ENCODE measurements at regions not wholly inside any gene's neighbourhood (a gene's known extent, or its start where the extent isn't known, plus 50 kb on each side); places are given as distances from the start of the nearest gene placed in this dataset.
A peak's percentile ranks its signal among the peaks of the same experiment; 100 is the strongest.
"Not testable (repeated sequence)": the region's sequence is repeated elsewhere in the genome, so short reads cannot be mapped to it uniquely, and the experiment has no call there.

GRCh38 chr15:58298879-58299850, 132.6 kb upstream of the LIPC start:
- DNase-seq = no peak

DNA sequence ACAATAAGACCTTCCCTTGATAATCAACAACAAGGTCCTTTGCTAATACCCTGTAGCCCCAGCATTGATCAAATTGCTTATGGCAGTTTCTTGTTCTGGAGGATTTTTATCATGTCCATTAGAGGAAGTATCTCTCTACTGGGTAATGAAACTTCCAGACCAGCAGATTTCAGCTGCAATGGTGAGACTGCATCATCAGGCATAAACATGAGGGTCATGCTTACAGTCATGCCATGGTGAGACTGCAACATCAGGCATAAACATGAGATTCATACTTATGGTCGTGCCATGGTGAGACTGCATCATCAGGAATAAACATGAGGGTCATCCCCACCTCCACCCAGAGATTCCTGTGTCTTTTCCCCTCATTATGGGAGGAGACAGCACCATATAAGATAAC, 129.0 kb upstream of the LIPC start:
- DNase-seq = no peak

- DNase-seq = no peak
These were observed 128.6 kb upstream of the LIPC start for GRCh38 chr15:58303236-58303635.

DNA sequence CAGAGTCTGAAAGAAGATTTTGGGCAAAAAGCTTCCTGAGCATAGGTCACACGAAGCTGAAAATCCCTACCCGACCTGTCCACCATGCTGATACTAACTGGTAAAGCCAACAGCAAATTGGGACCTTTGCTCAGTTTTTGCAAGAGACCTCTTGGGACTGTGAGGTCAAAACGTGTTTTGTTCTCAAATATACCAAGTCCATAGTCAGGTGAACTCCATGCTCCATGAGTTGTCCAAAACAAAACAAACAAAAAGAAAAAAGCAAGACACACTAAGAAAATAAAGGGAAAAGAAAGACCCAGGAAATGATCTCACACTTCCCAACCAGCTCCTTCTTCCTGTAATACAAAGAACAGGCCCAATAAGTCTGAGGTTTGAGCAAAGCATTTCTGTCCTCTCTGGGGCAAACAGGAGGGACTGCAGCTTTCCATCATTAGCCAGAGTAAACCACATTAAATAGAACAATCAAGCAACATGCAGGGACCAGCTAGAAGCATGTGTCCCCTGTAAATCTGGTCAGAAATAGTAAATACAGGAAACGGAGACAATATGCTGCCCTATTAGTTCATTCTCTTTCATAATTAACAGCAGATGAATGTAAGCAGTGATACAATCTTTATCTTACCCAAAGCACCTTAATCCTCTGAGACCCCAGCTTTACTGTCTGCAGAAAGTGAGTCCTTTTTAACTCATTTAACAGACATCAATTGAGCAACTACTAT, 125.0 kb upstream of the LIPC start:
- no peak for DNase-seq

GRCh38 chr15:58307313-58307961, 124.4 kb upstream of the LIPC start:
- DNase-seq = peak; percentile 76

- no peak for DNase-seq
These were observed 122.9 kb upstream of the LIPC start for GRCh38 chr15:58308742-58309355.

- no peak for DNase-seq
These were observed 121.5 kb upstream of the LIPC start for GRCh38 chr15:58309963-58310928.

GRCh38 chr15:58311556-58311955, 120.2 kb upstream of the LIPC start:
- DNase-seq = no peak

DNA sequence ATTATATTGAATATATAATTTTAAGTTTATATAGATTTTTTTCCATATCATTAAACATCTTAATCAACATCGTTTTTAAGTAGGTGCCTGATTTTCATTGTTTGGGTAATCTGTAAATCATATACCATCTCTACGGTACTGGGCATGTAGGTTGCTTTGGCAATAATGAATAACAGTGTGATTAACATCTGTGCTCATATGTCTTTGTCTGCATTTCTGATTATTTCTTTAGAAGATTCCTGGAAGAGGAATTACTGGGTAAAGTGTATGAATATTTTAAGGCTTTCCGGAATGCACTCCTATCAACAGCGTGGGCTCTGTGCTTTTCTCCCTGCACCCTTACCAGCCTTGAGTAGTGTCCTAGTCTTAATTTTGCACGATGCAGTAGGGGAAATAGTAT, 119.8 kb upstream of the LIPC start:
- no peak for DNase-seq

GRCh38 chr15:58313304-58313703, 118.5 kb upstream of the LIPC start:
- no peak for DNase-seq

DNA sequence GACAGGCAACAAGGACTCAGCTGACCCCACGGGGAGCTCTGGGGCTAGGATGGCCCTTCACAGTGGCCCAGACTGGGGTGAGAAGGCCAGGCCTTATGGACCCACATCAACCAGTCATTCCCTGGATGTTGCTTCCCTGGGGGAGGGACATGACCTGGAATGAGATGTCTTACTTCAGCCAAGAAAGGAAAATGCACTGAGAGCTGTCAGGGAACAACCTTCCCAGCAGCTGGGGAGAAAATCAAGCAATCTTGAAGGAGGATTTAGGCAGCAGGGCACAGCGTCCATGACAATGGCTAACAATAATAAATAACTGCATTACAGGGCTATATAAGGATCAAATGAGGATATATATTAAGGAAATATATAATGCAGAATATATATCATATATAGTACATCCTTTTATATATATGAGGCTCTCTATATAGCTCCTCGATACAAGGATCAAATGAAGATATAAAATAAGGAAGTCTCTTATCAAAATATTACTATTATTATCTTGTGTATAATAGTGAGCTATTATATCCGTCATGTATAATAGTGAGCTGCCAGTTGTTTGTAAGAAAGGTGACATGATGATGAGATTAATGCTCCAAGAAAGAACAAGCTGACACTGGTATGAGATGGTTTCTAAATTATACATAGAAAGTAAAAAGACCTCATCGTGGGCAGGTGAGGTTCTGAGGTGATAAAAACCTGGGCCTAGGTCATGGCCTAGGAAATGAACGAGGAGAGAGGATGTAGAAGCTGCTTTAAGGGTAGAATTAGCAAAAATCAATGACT, 117.8 kb upstream of the LIPC start:
- DNase-seq = no peak

- no peak for DNase-seq
These were observed 117.1 kb upstream of the LIPC start for GRCh38 chr15:58314593-58315216.

GRCh38 chr15:58318517-58318916, 113.3 kb upstream of the LIPC start:
- no peak for DNase-seq

DNA sequence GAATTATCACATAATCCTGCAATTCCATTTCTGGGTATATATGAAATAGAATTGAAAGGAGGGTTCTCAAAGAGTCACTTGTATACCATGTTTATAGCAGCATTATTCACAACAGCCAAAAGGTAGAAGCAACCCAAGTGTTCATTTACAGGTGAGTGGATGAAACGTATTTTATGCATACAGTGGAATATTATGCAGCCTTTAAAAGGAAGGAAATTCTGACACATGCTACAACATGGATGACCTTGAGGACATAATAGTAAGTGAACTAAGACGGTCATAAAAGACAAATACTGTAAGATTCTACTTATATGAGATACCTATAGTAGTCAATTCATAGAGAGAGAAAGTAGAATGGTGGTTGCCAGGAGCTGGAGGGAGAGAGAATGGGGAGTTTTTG, 110.8 kb upstream of the LIPC start:
- no peak for DNase-seq

DNA sequence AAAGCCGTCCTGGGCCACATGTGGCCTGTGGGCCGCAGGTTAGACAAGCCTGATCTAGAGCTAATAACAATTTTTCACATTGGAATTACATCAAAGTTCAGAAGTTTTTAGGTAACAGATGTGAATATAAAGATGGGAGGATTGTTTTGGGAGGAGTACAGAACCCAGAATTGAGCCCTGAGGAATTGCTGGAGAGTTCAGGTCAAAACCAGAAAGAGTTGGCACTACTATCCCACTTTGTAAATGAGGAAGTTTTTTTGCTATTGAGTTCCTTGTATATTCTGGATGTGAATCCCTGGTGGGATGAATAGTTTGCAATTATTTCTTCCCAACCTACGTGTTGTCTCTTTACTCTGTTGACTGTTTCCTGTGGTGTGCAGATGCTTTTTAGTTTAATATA, 109.5 kb upstream of the LIPC start:
- no peak for DNase-seq

GRCh38 chr15:58323321-58323720, 108.5 kb upstream of the LIPC start:
- not testable (repeated sequence) for DNase-seq

DNA sequence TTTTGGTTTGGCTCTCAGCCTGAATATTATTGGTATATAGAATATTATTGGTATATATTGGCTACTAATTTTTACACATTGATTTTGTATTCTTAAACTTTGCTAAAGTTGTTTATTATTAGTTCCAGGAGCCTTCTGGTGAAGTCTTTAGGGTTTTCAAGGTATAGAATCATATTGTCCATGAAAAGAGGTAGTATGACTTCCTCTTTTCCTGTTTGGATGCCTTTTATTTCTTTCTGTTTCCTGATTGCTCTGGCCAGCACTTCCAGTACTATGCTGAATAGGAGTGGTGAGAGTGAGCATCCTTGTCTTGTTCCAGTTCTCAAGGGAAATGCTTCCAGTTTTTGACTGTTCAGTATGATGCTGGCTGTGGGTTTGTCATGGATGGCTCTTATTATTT, 107.3 kb upstream of the LIPC start:
- no peak for DNase-seq

GRCh38 chr15:58327958-58328357, 103.8 kb upstream of the LIPC start:
- DNase-seq = no peak

- no peak for DNase-seq
These were observed 102.6 kb upstream of the LIPC start for GRCh38 chr15:58329211-58329610.

Data from eye (tissue), 1 donor.